ENCODE measurements at regions not wholly inside any gene's neighbourhood (a gene's known extent, or its start where the extent isn't known, plus 50 kb on each side); places are given as distances from the start of the nearest gene placed in this dataset.

- no peaks in the 10 kb centered on the region for H3K27me3 Mint-ChIP-seq (ENCODE audit: unreplicated experiment)
- H3K4me1 Mint-ChIP-seq (ENCODE audit: unreplicated experiment) = no peaks in the 10 kb centered on the region
- no peak for TF ChIP-seq CTCF (IDR thresholded peaks at IDR 0.05)
- H3K27ac Mint-ChIP-seq (ENCODE audit: unreplicated experiment) = no peak overlapping the region
- H3K4me3 Mint-ChIP-seq (ENCODE audit: unreplicated experiment) = no peak overlapping the region
- no peaks in the 10 kb centered on the region for H3K9me3 Mint-ChIP-seq (ENCODE audit: unreplicated experiment)
- DNase-seq (ENCODE audit: extremely low spot score, unreplicated experiment) = no peak
- H3K36me3 Mint-ChIP-seq (ENCODE audit: unreplicated experiment) = no peaks in the 10 kb centered on the region
These were observed 1398.6 kb upstream of the ALCAM start for GRCh38 chr3:103968131-103968530.

- no peaks in the 10 kb centered on the region for H3K4me1 Mint-ChIP-seq (ENCODE audit: unreplicated experiment)
These were observed 1398.0 kb upstream of the ALCAM start for GRCh38 chr3:103968751-103969150.

GRCh38 chr3:103976931-103977339 lies 1389.8 kb upstream of the ALCAM start:
- no peak for TF ChIP-seq CTCF (IDR thresholded peaks at IDR 0.05)
- DNase-seq (ENCODE audit: extremely low spot score, unreplicated experiment) = no peak
- H3K4me1 Mint-ChIP-seq (ENCODE audit: unreplicated experiment) = peaks cover 4% of the 10 kb centered on the region
- H3K9me3 Mint-ChIP-seq (ENCODE audit: unreplicated experiment) = no peaks in the 10 kb centered on the region
- H3K27me3 Mint-ChIP-seq (ENCODE audit: unreplicated experiment) = no peaks in the 10 kb centered on the region
- H3K27ac Mint-ChIP-seq (ENCODE audit: unreplicated experiment) = no peak overlapping the region
- no peak overlapping the region for H3K4me3 Mint-ChIP-seq (ENCODE audit: unreplicated experiment)
- H3K36me3 Mint-ChIP-seq (ENCODE audit: unreplicated experiment) = no peaks in the 10 kb centered on the region

More at GRCh38 chr3:103968751-103969150, 1398.0 kb upstream of the ALCAM start:
- Mint-ChIP-seq H3K27ac (ENCODE audit: unreplicated experiment) (no peak overlapping the region), H3K4me3 (ENCODE audit: unreplicated experiment) (no peak overlapping the region), H3K27me3 (ENCODE audit: unreplicated experiment) (no peaks in the 10 kb centered on the region), H3K9me3 (ENCODE audit: unreplicated experiment) (no peaks in the 10 kb centered on the region), H3K36me3 (ENCODE audit: unreplicated experiment) (no peaks in the 10 kb centered on the region)
- no peak for TF ChIP-seq CTCF (IDR thresholded peaks at IDR 0.05)
- DNase-seq (ENCODE audit: extremely low spot score, unreplicated experiment) = no peak

GRCh38 chr3:103977417-103977816 lies 1389.3 kb upstream of the ALCAM start:
- Mint-ChIP-seq H3K9me3 (ENCODE audit: unreplicated experiment) (no peaks in the 10 kb centered on the region), H3K27ac (ENCODE audit: unreplicated experiment) (no peak overlapping the region), H3K4me1 (ENCODE audit: unreplicated experiment) (peaks cover 4% of the 10 kb centered on the region), H3K36me3 (ENCODE audit: unreplicated experiment) (no peaks in the 10 kb centered on the region), H3K4me3 (ENCODE audit: unreplicated experiment) (no peak overlapping the region), H3K27me3 (ENCODE audit: unreplicated experiment) (no peaks in the 10 kb centered on the region)
- TF ChIP-seq CTCF (IDR thresholded peaks at IDR 0.05) = no peak
- no peak for DNase-seq (ENCODE audit: extremely low spot score, unreplicated experiment)

GRCh38 chr3:103991461-103992115 lies 1375.1 kb upstream of the ALCAM start:
- no peaks in the 10 kb centered on the region for H3K4me1 Mint-ChIP-seq (ENCODE audit: unreplicated experiment)
- H3K9me3 Mint-ChIP-seq (ENCODE audit: unreplicated experiment) = no peaks in the 10 kb centered on the region
- no peak overlapping the region for H3K27ac Mint-ChIP-seq (ENCODE audit: unreplicated experiment)
- peaks cover 11% of the 10 kb centered on the region for H3K27me3 Mint-ChIP-seq (ENCODE audit: unreplicated experiment)
- peak; percentile 60 for TF ChIP-seq CTCF (IDR thresholded peaks at IDR 0.05)
- H3K4me3 Mint-ChIP-seq (ENCODE audit: unreplicated experiment) = no peak overlapping the region
- no peak for DNase-seq (ENCODE audit: extremely low spot score, unreplicated experiment)
- H3K36me3 Mint-ChIP-seq (ENCODE audit: unreplicated experiment) = no peaks in the 10 kb centered on the region
